ENCODE measurements at regions not wholly inside any gene's neighbourhood (a gene's known extent, or its start where the extent isn't known, plus 50 kb on each side); places are given as distances from the start of the nearest gene placed in this dataset.
"Not testable (repeated sequence)": the region's sequence is repeated elsewhere in the genome, so short reads cannot be mapped to it uniquely, and the experiment has no call there.

DNA sequence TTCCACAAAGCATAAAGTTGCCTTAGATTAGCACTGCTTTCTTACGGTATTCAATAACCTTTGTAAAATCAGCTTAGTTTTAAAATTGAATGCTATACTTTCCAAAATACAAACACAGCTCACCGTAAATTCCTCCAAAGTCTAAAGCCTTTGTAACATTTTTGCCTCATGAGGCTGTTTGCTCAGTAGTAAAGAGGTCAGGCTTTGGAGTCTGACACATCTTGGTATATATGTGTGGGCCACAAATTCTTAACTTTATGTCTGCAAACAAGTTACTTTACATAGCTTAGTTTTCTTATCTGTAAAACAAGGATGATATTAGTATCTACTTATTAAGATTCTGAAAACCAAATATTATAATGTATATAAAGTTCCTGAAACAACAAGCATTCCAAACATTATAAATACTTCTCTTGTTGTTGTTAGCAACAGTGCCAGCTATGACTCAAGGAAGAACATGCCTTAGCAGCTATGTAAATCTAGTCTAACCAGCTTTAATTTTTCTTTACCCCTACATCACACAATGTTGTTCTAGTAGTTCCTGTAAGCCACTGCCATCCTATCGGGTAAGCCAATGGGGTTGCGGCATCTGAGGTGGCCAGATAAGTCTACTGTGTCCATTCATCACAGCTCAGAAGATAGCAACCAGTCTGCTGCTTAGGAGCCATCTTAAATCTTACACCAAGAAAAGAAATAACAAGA lies 709.0 kb downstream of the KLHL13 start:
- Histone ChIP-seq H3K27me3 (no peaks in the 10 kb centered on the region), H3K4me1 (no peaks in the 10 kb centered on the region), H3K36me3 (no peaks in the 10 kb centered on the region), H3K9me3 (no peaks in the 10 kb centered on the region; the same call in 1 of the 2 replicates), H3K27ac (no peak overlapping the region), H3K4me2 (no peak overlapping the region), H3K9ac (no peak overlapping the region), H3K4me3 (no peak overlapping the region), H4K20me1 (no peaks in the 10 kb centered on the region)
- TF ChIP-seq Cebpa-rat (IDR thresholded peaks at IDR 0.05) = no peak

DNA sequence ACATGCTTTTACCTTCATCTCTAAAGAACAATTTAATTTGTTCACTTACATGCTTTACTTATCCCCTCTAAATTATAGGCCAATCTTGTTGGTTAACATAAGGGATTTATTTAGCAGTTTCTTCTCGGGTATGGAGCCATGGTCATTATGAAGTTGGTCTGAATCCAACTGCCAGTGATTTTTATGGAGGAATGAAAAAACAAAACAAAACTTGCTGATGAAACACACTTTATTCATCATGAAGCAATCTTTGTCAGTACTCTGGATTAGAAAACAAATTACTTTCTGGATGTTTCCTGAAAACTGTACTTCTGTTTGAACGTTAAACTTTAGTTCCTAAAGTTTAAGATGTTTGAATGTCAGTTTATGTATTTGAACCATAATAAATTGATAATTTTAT lies 715.8 kb downstream of the KLHL13 start:
- H3K27ac ChIP-seq = no peak overlapping the region
- H3K9me3 ChIP-seq = 0 out of 2 replicates have a peak, but pooled peaks cover 6% of the 10 kb centered on the region
- H3K4me3 ChIP-seq = no peak overlapping the region
- no peak for TF ChIP-seq Cebpa-rat (IDR thresholded peaks at IDR 0.05)
- H3K4me1 ChIP-seq = no peaks in the 10 kb centered on the region
- H3K9ac ChIP-seq = no peak overlapping the region
- no peaks in the 10 kb centered on the region for H4K20me1 ChIP-seq
- H3K4me2 ChIP-seq = no peak overlapping the region
- no peaks in the 10 kb centered on the region for H3K27me3 ChIP-seq
- H3K36me3 ChIP-seq = no peaks in the 10 kb centered on the region

DNA sequence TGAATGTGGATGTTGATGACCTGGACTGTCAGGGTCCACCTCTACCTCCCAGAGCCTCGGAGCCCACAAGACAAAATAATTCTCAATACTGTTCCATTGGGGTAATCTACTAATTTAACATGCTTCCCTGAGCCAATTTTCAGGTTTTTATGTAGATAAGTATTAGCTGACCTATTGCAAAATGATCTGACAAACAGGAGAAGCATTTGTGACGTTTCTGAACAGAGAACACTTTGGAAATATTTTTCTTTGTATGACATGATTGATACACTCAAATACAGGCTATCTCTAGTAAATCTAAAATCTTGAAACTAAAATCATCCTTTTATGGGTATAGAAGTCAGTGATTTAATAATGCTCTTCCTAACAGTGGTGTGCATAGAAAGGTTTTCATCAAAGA lies 716.6 kb downstream of the KLHL13 start:
- 0 out of 2 replicates have a peak, but pooled peaks cover 6% of the 10 kb centered on the region for H3K9me3 ChIP-seq
- no peaks in the 10 kb centered on the region for H3K27me3 ChIP-seq

GRCh38 chrX:117397844-117398243 lies 718.8 kb downstream of the KLHL13 start:
- 0 out of 2 replicates have a peak, but pooled peaks cover 6% of the 10 kb centered on the region for H3K9me3 ChIP-seq
- no peak overlapping the region for H3K4me2 ChIP-seq
- H3K4me1 ChIP-seq = no peaks in the 10 kb centered on the region
- H4K20me1 ChIP-seq = no peaks in the 10 kb centered on the region
- no peak for TF ChIP-seq Cebpa-rat (IDR thresholded peaks at IDR 0.05)
- H3K9ac ChIP-seq = no peak overlapping the region
- H3K27ac ChIP-seq = no peak overlapping the region
- no peaks in the 10 kb centered on the region for H3K27me3 ChIP-seq
- no peaks in the 10 kb centered on the region for H3K36me3 ChIP-seq
- H3K4me3 ChIP-seq = no peak overlapping the region

More for the DNA sequence above, 716.6 kb downstream of the KLHL13 start:
- Histone ChIP-seq H4K20me1 (no peaks in the 10 kb centered on the region), H3K4me1 (no peaks in the 10 kb centered on the region), H3K4me3 (no peak overlapping the region), H3K9ac (no peak overlapping the region), H3K4me2 (no peak overlapping the region), H3K27ac (no peak overlapping the region), H3K36me3 (no peaks in the 10 kb centered on the region)
- no peak for TF ChIP-seq Cebpa-rat (IDR thresholded peaks at IDR 0.05)

DNA sequence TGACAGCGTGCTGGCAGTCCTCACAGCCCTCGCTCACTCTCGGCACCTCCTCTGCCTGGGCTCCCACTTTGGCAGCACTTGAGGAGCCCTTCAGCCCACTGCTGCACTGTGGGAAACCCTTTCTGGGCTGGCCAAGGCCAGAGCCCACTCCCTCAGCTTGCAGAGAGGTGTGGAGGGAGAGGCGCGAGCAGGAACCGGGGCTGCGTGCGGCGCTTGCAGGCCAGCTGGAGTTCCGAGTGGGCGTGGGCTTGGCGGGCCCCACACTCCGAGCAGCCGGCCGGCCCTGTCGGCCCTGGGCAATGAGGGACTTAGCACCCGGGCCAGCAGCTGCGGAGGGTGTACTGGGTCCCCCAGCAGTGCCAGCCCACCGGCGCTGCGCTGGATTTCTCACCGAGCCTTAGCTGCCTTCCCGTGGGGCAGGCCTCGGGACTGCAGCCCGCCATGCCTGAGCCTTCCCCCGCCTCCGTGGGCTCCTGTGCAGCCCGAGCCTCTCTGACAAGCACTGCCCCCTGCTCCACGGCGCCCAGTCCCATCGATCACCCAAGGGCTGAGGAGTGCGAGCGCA lies 722.0 kb downstream of the KLHL13 start:
- H3K9ac ChIP-seq, H3K27me3 ChIP-seq, H3K9me3 ChIP-seq, H3K36me3 ChIP-seq, H3K4me3 ChIP-seq, H3K27ac ChIP-seq, H3K4me1 ChIP-seq, H4K20me1 ChIP-seq, H3K4me2 ChIP-seq: not testable (repeated sequence)

- H3K4me1 ChIP-seq, H3K27me3 ChIP-seq, H3K9me3 ChIP-seq, H3K9ac ChIP-seq, H3K4me3 ChIP-seq, H3K4me2 ChIP-seq, H3K27ac ChIP-seq, H3K36me3 ChIP-seq, H4K20me1 ChIP-seq: not testable (repeated sequence)
Measured at GRCh38 chrX:117392360-117392759, 724.2 kb downstream of the KLHL13 start.

DNA sequence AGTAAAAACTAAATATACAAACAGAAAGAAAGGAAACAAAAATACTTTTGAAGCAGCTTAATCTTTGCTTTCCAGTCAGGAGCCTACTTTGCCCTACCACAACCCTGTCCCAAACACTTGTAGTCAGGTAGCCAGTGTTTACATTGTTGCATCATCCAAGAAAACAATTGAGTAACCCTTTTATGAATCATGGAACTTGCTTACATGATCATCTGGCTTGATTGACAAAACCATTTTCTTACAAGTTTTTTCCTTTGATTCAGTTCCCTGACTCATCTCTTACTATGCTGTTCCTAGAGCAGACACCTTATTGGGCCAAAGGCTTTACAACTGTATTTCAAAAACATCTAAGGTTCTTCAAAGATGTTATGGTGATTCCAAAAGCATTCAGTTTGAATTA lies 740.1 kb downstream of the KLHL13 start:
- Histone ChIP-seq H3K4me3 (no peak overlapping the region), H3K9ac (no peak overlapping the region), H3K36me3 (no peaks in the 10 kb centered on the region), H4K20me1 (no peaks in the 10 kb centered on the region), H3K27ac (no peak overlapping the region), H3K4me2 (no peak overlapping the region), H3K9me3 (no peaks in the 10 kb centered on the region), H3K4me1 (no peaks in the 10 kb centered on the region), H3K27me3 (no peaks in the 10 kb centered on the region)
- no peak for TF ChIP-seq Cebpa-rat (IDR thresholded peaks at IDR 0.05)

- TF ChIP-seq Cebpa-rat (IDR thresholded peaks at IDR 0.05) = no peak
- H3K4me2 ChIP-seq = no peak overlapping the region
- no peak overlapping the region for H3K27ac ChIP-seq
- H3K4me3 ChIP-seq = no peak overlapping the region
- H3K27me3 ChIP-seq = no peaks in the 10 kb centered on the region
- no peaks in the 10 kb centered on the region for H3K9me3 ChIP-seq
- H4K20me1 ChIP-seq = no peaks in the 10 kb centered on the region
- H3K36me3 ChIP-seq = no peaks in the 10 kb centered on the region
- no peak overlapping the region for H3K9ac ChIP-seq
- H3K4me1 ChIP-seq = no peaks in the 10 kb centered on the region
Measured at GRCh38 chrX:117335209-117335608, 781.4 kb downstream of the KLHL13 start.

- Histone ChIP-seq H3K27me3 (no peaks in the 10 kb centered on the region), H3K4me3 (no peak overlapping the region), H3K36me3 (no peaks in the 10 kb centered on the region), H3K4me2 (no peak overlapping the region), H3K9me3 (peaks cover 9% of the 10 kb centered on the region), H3K9ac (no peak overlapping the region), H3K4me1 (no peaks in the 10 kb centered on the region), H4K20me1 (no peaks in the 10 kb centered on the region), H3K27ac (no peak overlapping the region)
- TF ChIP-seq Cebpa-rat (IDR thresholded peaks at IDR 0.05) = no peak
Measured at GRCh38 chrX:117327373-117327772, 789.2 kb downstream of the KLHL13 start.

GRCh38 chrX:117325706-117326105 lies 790.9 kb downstream of the KLHL13 start:
- Histone ChIP-seq H3K4me1 (no peaks in the 10 kb centered on the region), H3K4me2 (no peak overlapping the region), H3K4me3 (no peak overlapping the region), H3K27me3 (no peaks in the 10 kb centered on the region), H4K20me1 (no peaks in the 10 kb centered on the region), H3K9me3 (peaks cover 9% of the 10 kb centered on the region), H3K27ac (no peak overlapping the region), H3K9ac (no peak overlapping the region), H3K36me3 (no peaks in the 10 kb centered on the region)
- no peak for TF ChIP-seq Cebpa-rat (IDR thresholded peaks at IDR 0.05)
